ENCODE measurements at regions not wholly inside any gene's neighbourhood (a gene's known extent, or its start where the extent isn't known, plus 50 kb on each side); places are given as distances from the start of the nearest gene placed in this dataset.
"Not testable (repeated sequence)": the region's sequence is repeated elsewhere in the genome, so short reads cannot be mapped to it uniquely, and the experiment has no call there.

DNA sequence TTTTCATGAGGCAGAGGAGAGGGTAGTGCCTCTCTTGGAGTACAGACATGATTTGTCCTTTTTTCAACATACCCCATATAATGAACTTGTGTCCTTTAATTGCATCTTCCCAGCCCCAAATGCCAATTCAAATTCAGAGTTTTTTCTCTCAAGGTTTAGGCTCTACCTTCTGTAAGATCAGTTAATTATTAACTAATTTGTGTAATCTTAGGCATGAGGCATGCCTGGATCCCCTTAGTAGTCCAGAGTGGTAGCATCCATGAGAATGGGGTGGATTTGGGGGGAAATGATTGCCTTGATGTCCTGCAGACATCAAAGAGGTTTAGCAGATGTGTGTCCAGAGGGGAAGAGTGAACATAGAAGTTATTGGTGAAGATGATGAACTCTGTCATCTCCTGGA, 533.3 kb downstream of the LRRC70 start:
- CTCF ChIA-PET, result no interaction called here
- TF ChIP-seq, protein P1, sequence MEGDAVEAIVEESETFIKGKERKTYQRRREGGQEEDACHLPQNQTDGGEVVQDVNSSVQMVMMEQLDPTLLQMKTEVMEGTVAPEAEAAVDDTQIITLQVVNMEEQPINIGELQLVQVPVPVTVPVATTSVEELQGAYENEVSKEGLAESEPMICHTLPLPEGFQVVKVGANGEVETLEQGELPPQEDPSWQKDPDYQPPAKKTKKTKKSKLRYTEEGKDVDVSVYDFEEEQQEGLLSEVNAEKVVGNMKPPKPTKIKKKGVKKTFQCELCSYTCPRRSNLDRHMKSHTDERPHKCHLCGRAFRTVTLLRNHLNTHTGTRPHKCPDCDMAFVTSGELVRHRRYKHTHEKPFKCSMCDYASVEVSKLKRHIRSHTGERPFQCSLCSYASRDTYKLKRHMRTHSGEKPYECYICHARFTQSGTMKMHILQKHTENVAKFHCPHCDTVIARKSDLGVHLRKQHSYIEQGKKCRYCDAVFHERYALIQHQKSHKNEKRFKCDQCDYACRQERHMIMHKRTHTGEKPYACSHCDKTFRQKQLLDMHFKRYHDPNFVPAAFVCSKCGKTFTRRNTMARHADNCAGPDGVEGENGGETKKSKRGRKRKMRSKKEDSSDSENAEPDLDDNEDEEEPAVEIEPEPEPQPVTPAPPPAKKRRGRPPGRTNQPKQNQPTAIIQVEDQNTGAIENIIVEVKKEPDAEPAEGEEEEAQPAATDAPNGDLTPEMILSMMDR (IDR thresholded peaks at IDR 0.05; ENCODE audit: control extremely low read depth, extremely low read depth, low read depth, missing control alignments), result no peak
- POLR2A ChIA-PET, result no interaction called here
- DNase-seq (ENCODE audit: extremely low spot score), result no peak

DNA sequence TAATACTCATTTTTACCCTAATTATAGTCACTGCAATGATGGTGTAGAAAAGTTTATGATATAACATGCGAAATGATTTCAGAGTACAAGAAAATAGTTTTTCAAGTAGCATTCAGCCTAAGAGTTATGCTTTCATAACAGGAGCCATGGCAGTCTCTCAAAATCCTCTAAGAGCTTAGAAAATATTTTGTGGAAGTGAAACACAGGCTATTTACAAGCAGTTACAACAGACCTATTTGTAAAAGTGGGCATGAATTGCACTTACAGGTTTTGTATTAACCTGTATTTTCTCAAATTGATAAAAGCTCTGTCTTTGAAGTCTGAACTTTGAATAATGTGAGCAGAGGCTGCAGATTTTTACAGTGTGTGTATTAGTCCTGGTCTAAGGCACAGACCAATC, 523.3 kb downstream of the LRRC70 start:
- TF ChIP-seq, protein P1 (IDR thresholded peaks at IDR 0.05; ENCODE audit: control extremely low read depth, extremely low read depth, low read depth, missing control alignments), result no peak
- ChIA-PET POLR2A (no interaction called here), CTCF (interaction anchor here (1.5 kb wide), 1 partner anchor 8 kb away, joined by 4 read pairs; no protein-coding TSS in a partner anchor)
- no peak for DNase-seq (ENCODE audit: extremely low spot score)

DNA sequence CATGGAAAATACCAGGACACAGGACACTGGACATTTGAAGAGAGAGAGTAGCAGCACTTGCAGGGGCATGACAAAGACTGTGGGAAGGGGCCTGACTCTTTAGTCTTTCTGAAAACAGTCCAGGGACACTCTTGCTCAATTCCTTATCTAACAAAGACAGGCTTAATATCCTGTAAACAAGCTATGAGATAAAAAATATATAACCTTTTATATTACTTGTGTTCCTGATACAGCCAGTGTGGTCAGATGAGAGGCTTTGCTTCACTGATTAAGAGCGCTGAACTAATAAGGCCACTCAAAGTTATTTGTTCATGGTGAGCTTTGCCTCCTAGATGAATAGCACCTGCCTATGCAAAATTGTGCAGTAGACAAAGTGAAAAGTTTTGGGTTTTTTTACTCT, 518.7 kb downstream of the LRRC70 start:
- DNase-seq (ENCODE audit: extremely low spot score), result no peak
- TF ChIP-seq, protein P1 (IDR thresholded peaks at IDR 0.05; ENCODE audit: control extremely low read depth, extremely low read depth, low read depth, missing control alignments), result no peak
- ChIA-PET POLR2A (no interaction called here), CTCF (no interaction called here)

DNA sequence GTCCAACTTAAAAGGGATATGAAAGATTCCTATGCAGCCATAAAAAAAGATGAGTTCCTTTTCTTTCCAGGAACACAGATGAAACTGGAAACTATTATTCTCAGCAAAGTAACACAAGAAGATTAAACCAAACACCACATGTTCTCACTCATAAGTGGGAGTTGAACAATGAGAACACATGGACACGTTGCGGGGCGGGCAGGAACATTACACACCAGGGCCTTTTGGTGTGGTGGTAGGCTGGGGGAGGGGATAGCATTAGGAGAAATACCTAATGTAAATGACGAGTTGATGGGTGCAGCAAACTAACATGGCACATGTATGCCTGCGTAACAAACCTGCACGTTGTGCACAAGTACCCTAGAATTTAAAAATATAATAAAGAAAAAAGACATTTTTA, 516.1 kb downstream of the LRRC70 start:
- DNase-seq (ENCODE audit: extremely low spot score), result no peak
- TF ChIP-seq, protein P1 (IDR thresholded peaks at IDR 0.05; ENCODE audit: control extremely low read depth, extremely low read depth, low read depth, missing control alignments), result no peak
- CTCF ChIA-PET, result interaction anchor here (2.1 kb wide), 1 partner anchor 13 kb away, joined by 4 read pairs; no protein-coding TSS in a partner anchor
- POLR2A ChIA-PET, result no interaction called here

DNA sequence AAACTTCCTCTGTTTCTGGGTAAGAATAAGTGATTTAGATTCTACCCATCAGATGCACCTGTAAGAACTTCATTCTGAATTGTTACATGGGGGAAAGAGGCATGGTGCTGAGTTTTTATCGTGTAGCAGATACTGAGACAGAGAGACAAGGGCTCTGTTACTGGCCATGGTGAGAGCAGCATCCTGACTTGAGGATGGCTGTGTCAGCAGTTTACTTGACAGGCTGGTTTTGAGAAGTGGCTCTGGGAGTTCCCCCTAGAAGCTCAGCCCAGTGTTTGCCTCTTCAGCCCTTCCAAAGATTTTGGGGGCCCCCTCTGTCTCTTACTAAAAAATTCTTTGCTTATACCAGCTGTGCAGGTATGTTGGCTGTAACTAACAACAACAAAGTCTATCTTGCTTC, 510.5 kb downstream of the LRRC70 start:
- DNase-seq (ENCODE audit: extremely low spot score), result no peak
- ChIA-PET CTCF (interaction anchor here (0.6 kb wide), 1 partner anchor 1784 kb away, joined by 3 read pairs; no protein-coding TSS in a partner anchor), POLR2A (no interaction called here)
- TF ChIP-seq, protein P1 (IDR thresholded peaks at IDR 0.05; ENCODE audit: control extremely low read depth, extremely low read depth, low read depth, missing control alignments), result no peak

DNA sequence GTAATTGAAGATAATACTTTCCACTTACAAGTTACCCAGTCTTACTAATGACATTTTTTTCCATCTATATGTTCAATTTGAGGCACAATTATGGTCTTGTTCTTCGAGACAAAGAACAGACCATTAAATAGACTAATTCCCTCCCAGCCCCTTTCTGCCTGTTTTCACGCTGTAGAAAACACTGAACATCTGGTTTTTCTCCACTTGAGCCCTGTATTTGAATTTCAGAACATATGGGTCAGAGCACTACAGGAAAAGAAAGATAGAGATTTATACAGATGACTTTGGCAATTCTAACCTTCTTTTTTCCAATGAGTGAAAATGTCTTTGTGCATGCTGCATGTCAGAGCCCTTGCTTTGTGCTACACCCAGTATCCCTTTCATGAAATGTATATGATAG, 506.9 kb downstream of the LRRC70 start:
- POLR2A ChIA-PET, result no interaction called here
- DNase-seq (ENCODE audit: extremely low spot score), result no peak
- CTCF ChIA-PET, result no interaction called here

DNA sequence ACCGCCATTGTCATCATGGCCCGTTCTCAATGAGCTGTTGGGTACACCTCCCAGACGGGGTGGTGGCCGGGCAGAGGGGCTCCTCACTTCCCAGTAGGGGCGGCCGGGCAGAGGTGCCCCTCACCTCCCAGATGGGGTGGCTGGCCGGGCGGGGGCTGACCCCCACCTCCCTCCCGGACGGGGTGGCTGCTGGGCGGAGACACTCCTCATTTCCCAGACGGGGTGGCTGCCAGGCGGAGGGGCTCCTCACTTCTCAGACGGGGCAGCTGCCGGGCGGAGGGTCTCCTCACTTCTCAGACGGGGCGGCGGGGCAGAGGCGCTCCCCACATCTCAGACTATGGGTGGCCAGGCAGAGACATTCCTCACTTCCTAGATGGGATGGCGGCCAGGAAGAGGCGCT, 505.1 kb downstream of the LRRC70 start:
- CTCF ChIA-PET; DNase-seq (ENCODE audit: extremely low spot score); POLR2A ChIA-PET: not testable (repeated sequence)

More for the DNA sequence above, 506.9 kb downstream of the LRRC70 start:
- TF ChIP-seq, protein P1 (IDR thresholded peaks at IDR 0.05; ENCODE audit: control extremely low read depth, extremely low read depth, low read depth, missing control alignments), result no peak
